K562 (cell line): ENCODE measurements at regions not wholly inside any gene's neighbourhood (a gene's known extent, or its start where the extent isn't known, plus 50 kb on each side); places are given as distances from the start of the nearest gene placed in this dataset.
"Not testable (repeated sequence)": the region's sequence is repeated elsewhere in the genome, so short reads cannot be mapped to it uniquely, and the experiment has no call there.

ENCODE experiments used
- ATAC-seq: fragments of 200-7000 bp; cut with Tn5 transposase; 3 replicates; pipeline ENCODE4 v1.9.1; 2020; ENCODE audit warnings: moderate library complexity
- BruUV-seq: library from RNA; stranded (reverse); fragments of 400-500 nt; replicated peaks from 2 replicates; lab custom pipeline; 2021; lab: Mats Ljungman, UMichigan
- CTCF ChIA-PET: fragments of 300-600 bp; formaldehyde crosslinking; extraction: SDS; loops from one replicate; lab custom pipeline; 2021; ENCODE audit warnings: low intra/inter-chr PET ratio; lab: Yijun Ruan, JAX
- POLR2A ChIA-PET: fragments of 300-600, 350-650 bp; sonication (Branson Sonifier 250); formaldehyde crosslinking; extraction: SDS; loops from one replicate; lab custom pipeline; 2021; ENCODE audit warnings: antibody characterized with exemption, inconsistent platforms; lab: Yijun Ruan, JAX
- DNase-seq, 4 experiments: peaks; one replicate each; pipeline versions ENCODE4 v3.0.0 to v3.0.0-alpha.2; 2011 to 2018; ENCODE audit warnings: low spot score in 3 of 4, mixed read lengths in 3 of 4; ENCODE audit errors: extremely low read depth in 1 of 4
- FAIRE-seq: peaks from 2 replicates; lab custom pipeline; 2011; peaks lifted over from hg19 to GRCh38; lab: Jason Lieb, UNC
- H2AFZ ChIP-seq: 2 replicates; pipeline ENCODE4 v1.6.0; 2011; ENCODE audit warnings: low read depth, low read length, control low read depth, inconsistent platforms
- H3K27ac ChIP-seq: fragments of 200-600 bp; 3 replicates; pipeline ENCODE4 v1.8.0; 2011; ENCODE audit warnings: low read depth, mild to moderate bottlenecking, control low read depth, inconsistent platforms, low read length, moderate library complexity, mixed read lengths; ENCODE audit errors: extremely low read depth
- H3K27me3 ChIP-seq, 2 experiments: fragments of 300-600 bp in 1 of 2; 2 replicates in 1 of 2; 3 replicates in 1 of 2; pipeline versions ENCODE4 v1.6.0 to v1.8.0; 2011; ENCODE audit warnings: inconsistent platforms in 2 of 2, low read length in 2 of 2, mild to moderate bottlenecking in 1 of 2, mixed read lengths in 1 of 2, moderate library complexity in 1 of 2; ENCODE audit not compliant: control insufficient read depth in 2 of 2, insufficient read depth in 2 of 2
- H3K36me3 ChIP-seq: fragments of 300-600 bp; 3 replicates; pipeline ENCODE4 v1.8.0; 2011; ENCODE audit warnings: mild to moderate bottlenecking, low read length, inconsistent platforms; ENCODE audit not compliant: control insufficient read depth, insufficient read depth
- H3K4me1 ChIP-seq, 2 experiments: fragments of 200-600 bp in 1 of 2; replicated peaks in 1 of 2; 2 replicates in 1 of 2; 3 replicates in 1 of 2; pipeline versions ENCODE4 v1.5.1 to v1.8.0; 2011; ENCODE audit warnings: inconsistent platforms in 2 of 2, low read length in 2 of 2, mild to moderate bottlenecking in 1 of 2, mixed read lengths in 1 of 2, moderate library complexity in 1 of 2; ENCODE audit not compliant: control insufficient read depth in 2 of 2, insufficient read depth in 2 of 2
- H3K4me2 ChIP-seq: 2 replicates; pipeline ENCODE4 v1.6.1; 2011; ENCODE audit warnings: low read length, control low read depth, inconsistent platforms, mixed read lengths; ENCODE audit not compliant: insufficient read depth
- H3K4me3 ChIP-seq: fragments of 200-600 bp; sonication (generic), shearing (Covaris generic); 2 replicates; pipeline ENCODE4 v1.5.1; 2016; ENCODE audit warnings: control low read depth, inconsistent platforms
- H3K79me2 ChIP-seq: fragments of 200-600 bp; 3 replicates; pipeline ENCODE4 v1.8.0; 2011; ENCODE audit warnings: low read length, inconsistent platforms; ENCODE audit not compliant: control insufficient read depth, insufficient read depth
- H3K9ac ChIP-seq, 2 experiments: 2 replicates each; pipeline versions ENCODE4 v1.6.0 to v1.6.1; 2011; ENCODE audit warnings: low read depth in 2 of 2, low read length in 2 of 2, control low read depth in 1 of 2, inconsistent platforms in 1 of 2, mild to moderate bottlenecking in 1 of 2, mixed read lengths in 1 of 2; ENCODE audit not compliant: insufficient read depth in 1 of 2
- H3K9me1 ChIP-seq: one replicate; pipeline ENCODE4 v1.6.0; 2011; ENCODE audit warnings: inconsistent platforms, mild to moderate bottlenecking, low read length, moderate library complexity; ENCODE audit not compliant: control insufficient read depth, insufficient read depth
- H3K9me3 ChIP-seq: replicated peaks from 2 replicates; pipeline ENCODE4 v1.5.1; 2011; ENCODE audit warnings: low read depth, low read length, inconsistent platforms; ENCODE audit not compliant: control insufficient read depth, insufficient read depth
- H4K20me1 ChIP-seq: replicated peaks from 2 replicates; pipeline ENCODE4 v1.6.1; 2011; ENCODE audit warnings: low read length, inconsistent platforms, mixed read lengths; ENCODE audit not compliant: control insufficient read depth, insufficient read depth
- EGR1 ChIP-seq: fragments of 450-650 bp; conservative IDR thresholded peaks from 2 replicates; pipeline ENCODE4 v1.6.1; 2017; ENCODE audit warnings: mild to moderate bottlenecking
- WGBS: fragments of 100-300 bp; shearing (Covaris generic); methylation state at CpG from one replicate; pipeline ENCODE4 v1.1.6; 2016; ENCODE audit warnings: low coverage, mixed read lengths; ENCODE audit not compliant: insufficient coverage; ENCODE audit errors: missing lambda C conversion rate; 5-methylcytosine and 5-hydroxymethylcytosine counted together
- in situ Hi-C: fragments of 300-500 bp; cut with MboI; formaldehyde crosslinking; loops from 4 replicates; pipeline ENCODE4 v1.15.0; 2018; ENCODE audit warnings: inconsistent platforms, mixed read lengths
- intact Hi-C: fragments of 100-400 bp; cut with micrococcal nuclease; formaldehyde crosslinking; loops from 2 replicates; pipeline ENCODE4 v1.14.2; 2022
- TF ChIP-seq, protein P1 (sequence below), 2 experiments: IDR thresholded peaks; 2 replicates each; pipeline ENCODE4 v1.6.1; 2011; ENCODE audit warnings: borderline replicate concordance in 1 of 2, control low read depth in 1 of 2, low read depth in 1 of 2, low read length in 1 of 2, mild to moderate bottlenecking in 1 of 2, mixed read lengths in 1 of 2, moderate library complexity in 1 of 2; ENCODE audit not compliant: insufficient read depth in 1 of 2, insufficient read length in 1 of 2, poor library complexity in 1 of 2, severe bottlenecking in 1 of 2; ENCODE audit errors: extremely low read depth in 1 of 2
- TF ChIP-seq, protein P2 (sequence below): IDR thresholded peaks from 2 replicates; pipeline ENCODE4 v1.6.1; 2016; ENCODE audit warnings: missing genetic modification characterization, missing compliant biosample characterization

DNA sequence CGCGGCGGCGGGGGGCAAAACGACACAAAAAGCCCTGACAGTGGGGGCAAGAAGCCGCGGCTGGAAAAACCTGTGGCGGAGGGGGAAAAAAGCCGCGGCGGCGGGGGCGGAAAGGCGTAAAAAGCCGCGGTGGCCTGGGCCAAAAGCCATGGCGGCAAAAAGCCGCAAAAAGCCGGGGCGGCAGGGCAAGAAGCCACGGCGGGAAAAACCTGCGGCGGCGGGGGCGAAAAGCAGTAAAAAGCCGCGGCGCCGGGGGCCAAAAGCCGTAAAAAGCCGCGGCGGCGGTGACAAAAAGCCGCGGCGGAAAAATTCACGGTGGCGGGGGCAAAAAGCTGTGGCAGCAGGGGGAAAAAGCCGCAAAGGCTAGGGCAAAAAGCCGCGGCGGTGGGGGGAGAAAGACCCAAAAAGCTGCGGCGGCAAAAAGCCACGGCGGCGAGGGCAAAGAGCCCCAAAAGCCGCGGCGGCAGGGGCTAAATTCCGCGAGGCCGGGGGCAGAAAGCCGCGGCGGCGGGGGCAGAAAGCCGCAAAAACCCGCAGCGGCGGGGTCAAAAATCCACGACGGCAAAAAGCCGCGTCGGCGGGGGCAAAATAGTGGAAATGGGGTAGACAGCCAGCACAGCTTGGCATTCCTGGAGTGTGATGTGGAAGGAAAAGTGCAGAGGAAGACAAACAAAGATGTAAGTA is 165.2 kb upstream of the TP53TG3C start:
- H3K36me3 ChIP-seq, BruUV-seq, H3K4me2 ChIP-seq, H3K27me3 ChIP-seq, H3K9me1 ChIP-seq, H3K9ac ChIP-seq, ATAC-seq, H3K27ac ChIP-seq, CTCF ChIA-PET, FAIRE-seq, intact Hi-C loops, H2AFZ ChIP-seq, POLR2A ChIA-PET, H3K4me1 ChIP-seq, H3K9me3 ChIP-seq, H3K79me2 ChIP-seq, H4K20me1 ChIP-seq, in situ Hi-C loops: not testable (repeated sequence)
- WGBS: 31% methylated on average over 37 of the region's 69 CpGs
- peak in 1 of 4 experiments; percentile 14 for DNase-seq
- TF ChIP-seq, protein P1, sequence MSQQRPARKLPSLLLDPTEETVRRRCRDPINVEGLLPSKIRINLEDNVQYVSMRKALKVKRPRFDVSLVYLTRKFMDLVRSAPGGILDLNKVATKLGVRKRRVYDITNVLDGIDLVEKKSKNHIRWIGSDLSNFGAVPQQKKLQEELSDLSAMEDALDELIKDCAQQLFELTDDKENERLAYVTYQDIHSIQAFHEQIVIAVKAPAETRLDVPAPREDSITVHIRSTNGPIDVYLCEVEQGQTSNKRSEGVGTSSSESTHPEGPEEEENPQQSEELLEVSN (IDR thresholded peaks at IDR 0.05; ENCODE audit: borderline replicate concordance in 1 of 2, extremely low read depth in 1 of 2, insufficient read depth in 1 of 2, insufficient read length in 1 of 2, low read depth in 1 of 2, low read length in 1 of 2, poor library complexity in 1 of 2, severe bottlenecking in 1 of 2): peak in 1 of 2 experiments; percentile 11
- TF ChIP-seq EGR1: peak; percentile 30; the same call in 1 of the 2 replicates
- H3K4me3 ChIP-seq: peak overlapping the region; percentile 42

DNA sequence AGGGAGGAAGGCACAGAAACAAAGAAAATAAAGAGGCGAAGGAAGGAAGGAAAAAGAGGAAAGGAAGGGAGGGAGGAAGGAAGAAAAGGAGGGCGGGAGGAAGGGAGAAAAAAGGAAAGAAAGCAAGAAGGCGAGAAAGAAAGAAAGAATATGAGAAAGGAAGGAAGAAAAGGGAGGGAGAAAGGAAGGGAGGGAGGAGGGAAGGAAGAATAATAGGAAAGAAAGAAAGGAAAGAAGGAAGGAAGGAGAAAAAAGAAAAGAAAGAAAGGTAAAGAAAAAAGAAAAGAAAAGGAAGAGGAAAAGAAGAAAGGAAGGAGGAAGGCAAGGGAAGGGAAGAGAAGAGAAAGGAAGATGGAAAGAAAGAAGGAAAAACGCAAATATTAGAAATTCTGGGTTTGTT is 145.2 kb upstream of the TP53TG3C start:
- ATAC-seq, H3K9me3 ChIP-seq, H3K9ac ChIP-seq, H3K27ac ChIP-seq, H3K79me2 ChIP-seq, H3K4me1 ChIP-seq, in situ Hi-C loops, H3K4me2 ChIP-seq, FAIRE-seq, H4K20me1 ChIP-seq, H3K9me1 ChIP-seq, H3K27me3 ChIP-seq, intact Hi-C loops, H3K4me3 ChIP-seq, DNase-seq, H2AFZ ChIP-seq, BruUV-seq, POLR2A ChIA-PET, CTCF ChIA-PET, H3K36me3 ChIP-seq: not testable (repeated sequence)
- TF ChIP-seq, protein P2, sequence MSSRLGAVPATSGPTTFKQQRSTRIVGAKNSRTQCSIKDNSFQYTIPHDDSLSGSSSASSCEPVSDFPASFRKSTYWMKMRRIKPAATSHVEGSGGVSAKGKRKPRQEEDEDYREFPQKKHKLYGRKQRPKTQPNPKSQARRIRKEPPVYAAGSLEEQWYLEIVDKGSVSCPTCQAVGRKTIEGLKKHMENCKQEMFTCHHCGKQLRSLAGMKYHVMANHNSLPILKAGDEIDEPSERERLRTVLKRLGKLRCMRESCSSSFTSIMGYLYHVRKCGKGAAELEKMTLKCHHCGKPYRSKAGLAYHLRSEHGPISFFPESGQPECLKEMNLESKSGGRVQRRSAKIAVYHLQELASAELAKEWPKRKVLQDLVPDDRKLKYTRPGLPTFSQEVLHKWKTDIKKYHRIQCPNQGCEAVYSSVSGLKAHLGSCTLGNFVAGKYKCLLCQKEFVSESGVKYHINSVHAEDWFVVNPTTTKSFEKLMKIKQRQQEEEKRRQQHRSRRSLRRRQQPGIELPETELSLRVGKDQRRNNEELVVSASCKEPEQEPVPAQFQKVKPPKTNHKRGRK (tag): peak; percentile 93
- WGBS: 6% methylated on average over 2 of the region's 4 CpGs
